Neuronal stem cell (in vitro differentiated cells): ENCODE measurements at regions not wholly inside any gene's neighbourhood (a gene's known extent, or its start where the extent isn't known, plus 50 kb on each side); places are given as distances from the start of the nearest gene placed in this dataset.

Experiments
- DNase-seq: peaks from one replicate; pipeline ENCODE4 v3.0.0-alpha.2; 2013; ENCODE audit warnings: low spot score
- H2AFZ ChIP-seq: one replicate; pipeline ENCODE4 v1.6.1; 2013; ENCODE audit warnings: mild to moderate bottlenecking, low read length, inconsistent platforms
- H2AK5ac ChIP-seq: 2 replicates; pipeline ENCODE4 v1.6.1; 2013; ENCODE audit warnings: low read depth, mild to moderate bottlenecking, inconsistent platforms, low read length, moderate library complexity, mixed read lengths
- H2BK120ac ChIP-seq: 2 replicates; pipeline ENCODE4 v1.6.1; 2013; ENCODE audit warnings: low read depth, mild to moderate bottlenecking, inconsistent platforms, low read length, moderate library complexity, mixed read lengths
- H2BK12ac ChIP-seq: one replicate; pipeline ENCODE4 v1.6.1; 2013; ENCODE audit warnings: low read length, inconsistent platforms
- H2BK15ac ChIP-seq: 2 replicates; pipeline ENCODE4 v1.6.1; 2013; ENCODE audit warnings: mild to moderate bottlenecking, low read length, inconsistent platforms, mixed read lengths
- H2BK5ac ChIP-seq: one replicate; pipeline ENCODE4 v1.6.1; 2013; ENCODE audit warnings: inconsistent platforms, mild to moderate bottlenecking, low read length, moderate library complexity
- H3K14ac ChIP-seq: one replicate; pipeline ENCODE4 v1.6.1; 2013; ENCODE audit warnings: low read length, inconsistent platforms
- H3K18ac ChIP-seq: 2 replicates; pipeline ENCODE4 v1.6.1; 2013; ENCODE audit warnings: low read length, inconsistent platforms
- H3K23ac ChIP-seq: 2 replicates; pipeline ENCODE4 v1.6.1; 2013; ENCODE audit warnings: low read depth, mild to moderate bottlenecking, mixed read lengths, low read length, inconsistent platforms; ENCODE audit not compliant: poor library complexity
- H3K27ac ChIP-seq: replicated peaks from 3 replicates; pipeline ENCODE4 v1.5.1; 2013; ENCODE audit warnings: low read length, inconsistent platforms
- H3K27me3 ChIP-seq, 3 experiments: 2 replicates each; pipeline ENCODE4 v1.6.1; 2013; ENCODE audit warnings: low read length in 3 of 3, mild to moderate bottlenecking in 2 of 3, inconsistent platforms in 1 of 3, low read depth in 1 of 3, mixed read lengths in 1 of 3, moderate library complexity in 1 of 3; ENCODE audit not compliant: control insufficient read depth in 3 of 3, insufficient read depth in 3 of 3
- H3K36me3 ChIP-seq, 2 donors: replicated peaks in 1 of 2; 2 replicates each; pipeline ENCODE4 v1.6.1; 2013; ENCODE audit warnings: low read length in 2 of 2; ENCODE audit not compliant: control insufficient read depth in 2 of 2, insufficient read depth in 2 of 2
- H3K4ac ChIP-seq: 2 replicates; pipeline ENCODE4 v1.6.1; 2013; ENCODE audit warnings: inconsistent platforms, mild to moderate bottlenecking, low read length, moderate library complexity
- H3K4me1 ChIP-seq, 2 donors: 1 replicate in 1 of 2; 2 replicates in 1 of 2; pipeline ENCODE4 v1.6.1; 2013; ENCODE audit warnings: low read length in 2 of 2, low read depth in 1 of 2; ENCODE audit not compliant: control insufficient read depth in 2 of 2, insufficient read depth in 1 of 2
- H3K4me2 ChIP-seq: one replicate; pipeline ENCODE4 v1.6.1; 2013; ENCODE audit warnings: mild to moderate bottlenecking, low read length, inconsistent platforms; ENCODE audit not compliant: insufficient read depth, poor library complexity, severe bottlenecking
- H3K4me3 ChIP-seq, 2 donors: 2 replicates each; pipeline ENCODE4 v1.5.1; 2013; ENCODE audit warnings: low read length in 2 of 2, mild to moderate bottlenecking in 2 of 2, inconsistent platforms in 1 of 2, moderate library complexity in 1 of 2
- H3K79me1 ChIP-seq: one replicate; pipeline ENCODE4 v1.6.1; 2013; ENCODE audit warnings: low read depth, mild to moderate bottlenecking, inconsistent platforms, low read length, moderate library complexity
- H3K9ac ChIP-seq: one replicate; pipeline ENCODE4 v1.6.1; 2013; ENCODE audit warnings: mild to moderate bottlenecking, low read depth, low read length, inconsistent platforms; ENCODE audit not compliant: poor library complexity
- H3K9me3 ChIP-seq, 2 donors: replicated peaks in 1 of 2; 2 replicates each; pipeline versions ENCODE3 to v1.6.1; 2013; ENCODE audit warnings: low read length in 2 of 2, mild to moderate bottlenecking in 2 of 2, inconsistent platforms in 1 of 2, low read depth in 1 of 2, mixed read lengths in 1 of 2, moderate library complexity in 1 of 2; ENCODE audit not compliant: control insufficient read depth in 2 of 2, insufficient read depth in 1 of 2
- H4K8ac ChIP-seq: one replicate; pipeline ENCODE4 v1.6.1; 2013; ENCODE audit warnings: low read depth, mild to moderate bottlenecking, inconsistent platforms, low read length, moderate library complexity
- H4K91ac ChIP-seq: one replicate; pipeline ENCODE4 v1.6.1; 2013; ENCODE audit warnings: low read length, low read depth, mild to moderate bottlenecking, inconsistent platforms; ENCODE audit not compliant: poor library complexity
- WGBS, 2 donors: extraction: QIAGEN DNeasy Blood & Tissue Kit; methylation state at CpG; one replicate each; pipeline ENCODE4 v1.1.7; 2013; ENCODE audit warnings: missing lambda C conversion rate in 2 of 2, mixed read lengths in 1 of 2; ENCODE audit not compliant: insufficient read length in 2 of 2, insufficient replicate concordance in 1 of 2; ENCODE audit errors: extremely low coverage in 2 of 2; 5-methylcytosine and 5-hydroxymethylcytosine counted together

DNA sequence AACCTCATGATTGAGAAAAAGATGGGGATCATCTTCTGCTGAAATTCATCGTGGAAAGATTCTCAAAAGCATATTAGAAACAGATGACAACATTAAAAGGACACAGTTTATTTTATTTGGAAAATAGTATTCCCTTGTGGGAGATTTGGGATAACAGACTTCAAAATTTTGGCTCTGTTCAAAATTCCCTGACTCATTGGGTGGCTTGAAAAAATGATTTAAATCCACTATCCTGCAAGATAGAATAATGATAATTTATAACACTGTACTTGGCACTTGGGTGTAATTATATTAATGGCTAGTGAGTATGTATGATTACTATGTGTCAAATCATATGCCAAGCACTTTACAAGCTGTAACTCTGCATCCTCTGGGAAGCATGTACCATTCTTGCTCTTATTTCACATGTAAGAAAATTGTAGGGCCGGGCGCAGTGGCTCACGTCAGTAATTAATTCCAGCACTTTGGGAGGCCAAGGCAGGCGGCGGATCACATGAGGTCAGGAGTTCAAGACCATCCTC lies 128.8 kb downstream of the LMNTD1 start:
- Histone ChIP-seq H2BK12ac (no peak overlapping the region), H3K27ac (no peak overlapping the region), H3K27me3 (no peaks in the 10 kb centered on the region), H3K18ac (no peak overlapping the region), H3K79me1 (no peaks in the 10 kb centered on the region), H2BK15ac (no peak overlapping the region), H2BK5ac (no peak overlapping the region), H3K4ac (no peak overlapping the region), H2AFZ (no peak overlapping the region), H4K8ac (no peak overlapping the region), H3K4me3 (no peak overlapping the region), H4K91ac (no peak overlapping the region), H2AK5ac (no peak overlapping the region), H3K9ac (no peak overlapping the region), H3K4me1 (no peaks in the 10 kb centered on the region), H3K36me3 (no peaks in the 10 kb centered on the region), H3K14ac (no peak overlapping the region), H2BK120ac (no peak overlapping the region), H3K9me3 (no peaks in the 10 kb centered on the region), H3K4me2 (no peak overlapping the region), H3K23ac (no peak overlapping the region)
- DNase-seq, result no peak
- WGBS, 2 donors, result no CpG with 5 or more reads among the region's 6 CpGs

DNA sequence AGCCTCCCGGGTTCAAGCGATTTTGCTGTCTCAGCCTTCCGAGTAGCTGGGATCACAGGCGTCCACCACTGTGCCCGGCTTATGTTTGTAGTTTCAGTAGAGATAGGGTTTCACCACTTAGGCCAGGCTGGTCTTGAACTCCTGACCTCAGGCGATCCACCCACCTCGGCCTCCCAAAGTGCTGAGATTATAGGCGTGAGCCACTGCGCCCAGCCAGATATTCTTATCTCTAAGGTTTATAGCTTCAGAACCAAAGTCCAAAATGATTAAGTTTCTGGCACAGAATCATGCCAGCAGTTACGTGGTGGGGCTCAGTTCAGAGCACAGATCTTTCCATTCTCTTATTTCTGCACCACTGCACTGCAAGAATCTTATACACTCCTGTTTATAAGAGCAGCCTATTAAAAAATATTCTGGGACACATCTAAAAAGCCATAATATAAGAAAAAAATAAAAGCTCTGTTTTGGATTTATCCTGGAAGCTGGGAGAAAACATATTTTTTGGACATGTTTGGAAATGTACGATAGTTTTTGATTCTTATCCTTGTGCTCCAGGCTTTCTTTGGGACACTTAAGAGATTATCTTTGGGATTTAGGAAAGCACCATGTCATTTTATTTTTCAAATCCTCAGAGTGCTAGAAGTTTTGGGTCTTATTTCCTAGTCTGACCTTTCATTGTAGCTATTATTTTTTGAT lies 129.6 kb downstream of the LMNTD1 start:
- no peak overlapping the region for H4K91ac ChIP-seq
- H3K18ac ChIP-seq, result no peak overlapping the region
- no peak overlapping the region for H4K8ac ChIP-seq
- no peak overlapping the region for H3K4me2 ChIP-seq
- H2BK12ac ChIP-seq, result no peak overlapping the region
- H3K36me3 ChIP-seq, result no peaks in the 10 kb centered on the region
- H2BK120ac ChIP-seq, result no peak overlapping the region
- H2BK15ac ChIP-seq, result no peak overlapping the region
- no peak for DNase-seq
- H3K23ac ChIP-seq, result no peak overlapping the region
- no peaks in the 10 kb centered on the region for H3K4me1 ChIP-seq
- no peaks in the 10 kb centered on the region for H3K27me3 ChIP-seq
- H2BK5ac ChIP-seq, result no peak overlapping the region
- no peaks in the 10 kb centered on the region for H3K79me1 ChIP-seq
- H3K4ac ChIP-seq, result no peak overlapping the region
- H3K27ac ChIP-seq, result no peak overlapping the region
- no peak overlapping the region for H3K14ac ChIP-seq
- no peak overlapping the region for H2AFZ ChIP-seq
- H3K9me3 ChIP-seq, result no peaks in the 10 kb centered on the region
- no peak overlapping the region for H3K4me3 ChIP-seq
- no peak overlapping the region for H3K9ac ChIP-seq
- H2AK5ac ChIP-seq, result no peak overlapping the region
- no CpG with 5 or more reads among the region's 11 CpGs for WGBS, 2 donors

DNA sequence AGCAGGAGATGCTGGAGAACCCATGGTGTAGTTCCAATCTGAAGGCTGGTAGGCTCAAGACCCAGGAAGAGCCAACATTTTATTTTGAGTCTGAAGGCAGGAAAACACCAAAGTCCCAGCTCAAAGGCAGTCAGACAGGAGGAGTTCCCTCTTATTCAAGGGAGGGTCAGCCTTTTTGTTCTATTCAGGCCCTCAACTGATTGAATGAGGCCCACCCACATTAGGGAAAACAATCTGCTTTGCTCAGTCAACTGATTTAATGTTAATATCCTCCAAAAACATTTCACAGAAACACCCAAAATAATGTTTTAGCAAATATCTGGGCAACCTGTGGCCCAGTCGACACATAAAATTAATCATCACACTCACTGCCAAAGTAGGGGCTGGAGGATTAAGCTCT lies 130.8 kb downstream of the LMNTD1 start:
- Histone ChIP-seq H3K27ac (no peak overlapping the region), H3K36me3 (no peaks in the 10 kb centered on the region), H3K4me3 (no peak overlapping the region), H2AFZ (no peak overlapping the region), H2BK12ac (no peak overlapping the region), H3K14ac (no peak overlapping the region), H4K8ac (no peak overlapping the region), H3K23ac (no peak overlapping the region), H2BK5ac (no peak overlapping the region), H2BK120ac (no peak overlapping the region), H3K79me1 (no peaks in the 10 kb centered on the region), H3K9me3 (no peaks in the 10 kb centered on the region), H2BK15ac (no peak overlapping the region), H2AK5ac (no peak overlapping the region), H4K91ac (no peak overlapping the region), H3K18ac (no peak overlapping the region), H3K4ac (no peak overlapping the region), H3K9ac (no peak overlapping the region), H3K4me1 (no peaks in the 10 kb centered on the region), H3K4me2 (no peak overlapping the region), H3K27me3 (no peaks in the 10 kb centered on the region)
- WGBS, 2 donors, result no CpG with 5 or more reads among the region's 1 CpG
- DNase-seq, result no peak

DNA sequence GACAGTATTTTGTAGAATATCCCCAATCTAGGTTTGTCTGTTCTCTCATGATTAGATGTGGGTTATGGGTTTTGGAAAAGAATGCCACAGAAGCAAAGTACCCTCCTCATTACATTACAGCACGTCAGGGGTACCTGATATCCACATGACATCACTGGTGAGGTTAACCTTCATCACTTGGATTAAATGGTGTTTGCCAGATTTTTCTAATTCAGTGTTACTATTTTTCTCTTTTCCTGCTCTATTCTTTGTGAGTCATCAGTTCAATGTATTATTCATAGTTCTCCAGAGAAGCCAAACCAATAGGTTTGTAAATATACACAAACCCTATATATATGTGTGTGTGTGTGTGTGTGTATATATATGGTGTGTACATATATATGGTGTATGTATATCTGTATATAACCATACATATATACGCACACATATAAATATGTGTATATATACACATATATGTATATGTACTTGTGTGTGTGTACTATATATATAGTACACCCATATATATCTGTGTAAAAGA lies 131.4 kb downstream of the LMNTD1 start:
- H3K4me3 ChIP-seq, result no peak overlapping the region

More for the DNA sequence above, 131.4 kb downstream of the LMNTD1 start:
- WGBS, 2 donors, result no CpG with 5 or more reads among the region's 2 CpGs
- Histone ChIP-seq H2BK5ac (no peak overlapping the region), H3K79me1 (no peaks in the 10 kb centered on the region), H4K91ac (no peak overlapping the region), H3K4me2 (no peak overlapping the region), H3K27ac (no peak overlapping the region), H3K9me3 (no peaks in the 10 kb centered on the region), H3K23ac (no peak overlapping the region), H3K27me3 (no peaks in the 10 kb centered on the region), H3K4me1 (no peaks in the 10 kb centered on the region), H3K9ac (no peak overlapping the region), H3K36me3 (no peaks in the 10 kb centered on the region), H2BK12ac (no peak overlapping the region), H2BK15ac (no peak overlapping the region), H2AK5ac (no peak overlapping the region), H2BK120ac (no peak overlapping the region), H4K8ac (no peak overlapping the region), H3K14ac (no peak overlapping the region), H2AFZ (no peak overlapping the region), H3K4ac (no peak overlapping the region), H3K18ac (no peak overlapping the region)
- DNase-seq, result no peak
